ENCODE measurements at regions not wholly inside any gene's neighbourhood (a gene's known extent, or its start where the extent isn't known, plus 50 kb on each side); places are given as distances from the start of the nearest gene placed in this dataset.
A peak's percentile ranks its signal among the peaks of the same experiment; 100 is the strongest.

DNA sequence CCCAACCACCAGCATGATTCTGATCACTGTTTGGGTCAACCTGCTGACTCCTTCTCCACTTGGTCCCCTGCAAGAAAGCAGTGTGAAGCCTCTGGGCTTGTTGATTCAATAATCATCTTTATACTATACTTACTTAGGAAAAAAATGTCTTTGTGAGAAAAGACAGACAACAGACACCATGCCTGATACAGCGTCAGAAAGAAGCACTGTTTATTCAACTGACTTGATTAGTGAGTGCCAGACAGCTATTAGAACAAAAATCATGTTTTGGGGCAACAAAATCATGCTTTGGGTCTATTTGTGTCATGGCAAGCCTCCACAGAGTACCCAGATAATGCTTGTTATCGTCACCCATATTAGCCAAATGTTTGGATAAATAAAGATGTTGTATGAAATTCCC, 58.7 kb upstream of the ATL2 start:
- Mint-ChIP-seq H3K36me3 (ENCODE audit: low read depth, unreplicated experiment) (no peaks in the 10 kb centered on the region), H3K4me3 (ENCODE audit: unreplicated experiment) (no peak overlapping the region), H3K4me1 (ENCODE audit: unreplicated experiment) (peaks cover 3% of the 10 kb centered on the region), H3K9me3 (ENCODE audit: unreplicated experiment) (no peaks in the 10 kb centered on the region), H3K27me3 (ENCODE audit: unreplicated experiment) (peaks cover 5% of the 10 kb centered on the region), H3K27ac (ENCODE audit: unreplicated experiment) (no peak overlapping the region)
- no peak for DNase-seq (ENCODE audit: low spot score)
- TF ChIP-seq, protein P1, sequence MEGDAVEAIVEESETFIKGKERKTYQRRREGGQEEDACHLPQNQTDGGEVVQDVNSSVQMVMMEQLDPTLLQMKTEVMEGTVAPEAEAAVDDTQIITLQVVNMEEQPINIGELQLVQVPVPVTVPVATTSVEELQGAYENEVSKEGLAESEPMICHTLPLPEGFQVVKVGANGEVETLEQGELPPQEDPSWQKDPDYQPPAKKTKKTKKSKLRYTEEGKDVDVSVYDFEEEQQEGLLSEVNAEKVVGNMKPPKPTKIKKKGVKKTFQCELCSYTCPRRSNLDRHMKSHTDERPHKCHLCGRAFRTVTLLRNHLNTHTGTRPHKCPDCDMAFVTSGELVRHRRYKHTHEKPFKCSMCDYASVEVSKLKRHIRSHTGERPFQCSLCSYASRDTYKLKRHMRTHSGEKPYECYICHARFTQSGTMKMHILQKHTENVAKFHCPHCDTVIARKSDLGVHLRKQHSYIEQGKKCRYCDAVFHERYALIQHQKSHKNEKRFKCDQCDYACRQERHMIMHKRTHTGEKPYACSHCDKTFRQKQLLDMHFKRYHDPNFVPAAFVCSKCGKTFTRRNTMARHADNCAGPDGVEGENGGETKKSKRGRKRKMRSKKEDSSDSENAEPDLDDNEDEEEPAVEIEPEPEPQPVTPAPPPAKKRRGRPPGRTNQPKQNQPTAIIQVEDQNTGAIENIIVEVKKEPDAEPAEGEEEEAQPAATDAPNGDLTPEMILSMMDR (IDR thresholded peaks at IDR 0.05; ENCODE audit: unreplicated experiment), result no peak

DNA sequence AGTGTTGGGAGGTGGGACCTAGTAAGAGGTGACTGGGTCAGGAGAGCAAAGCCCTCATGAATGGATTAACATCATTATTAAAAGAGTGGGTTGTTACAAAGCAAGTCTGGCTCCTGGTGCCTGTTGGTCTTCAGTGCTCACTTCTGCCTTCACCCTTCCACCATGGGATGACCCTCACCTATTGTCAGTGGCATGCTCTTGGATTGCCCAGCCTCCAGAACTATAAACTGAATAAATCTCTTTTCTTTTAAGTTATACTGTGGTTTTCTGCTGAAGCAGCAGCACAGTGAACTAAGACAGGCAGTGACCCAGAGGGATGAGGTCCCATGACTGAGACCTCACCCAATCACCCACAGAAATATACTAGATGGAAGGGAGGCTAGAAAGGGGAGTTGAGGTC, 57.5 kb upstream of the ATL2 start:
- H3K4me3 Mint-ChIP-seq (ENCODE audit: unreplicated experiment), result no peak overlapping the region
- H3K36me3 Mint-ChIP-seq (ENCODE audit: low read depth, unreplicated experiment), result no peaks in the 10 kb centered on the region
- H3K27me3 Mint-ChIP-seq (ENCODE audit: unreplicated experiment), result peaks cover 7% of the 10 kb centered on the region
- H3K4me1 Mint-ChIP-seq (ENCODE audit: unreplicated experiment), result peaks cover 11% of the 10 kb centered on the region
- no peaks in the 10 kb centered on the region for H3K9me3 Mint-ChIP-seq (ENCODE audit: unreplicated experiment)
- no peak for DNase-seq (ENCODE audit: low spot score)
- H3K27ac Mint-ChIP-seq (ENCODE audit: unreplicated experiment), result no peak overlapping the region
- TF ChIP-seq, protein P1 (IDR thresholded peaks at IDR 0.05; ENCODE audit: unreplicated experiment), result no peak

- peak overlapping the region; percentile 7 for H3K27ac Mint-ChIP-seq (ENCODE audit: unreplicated experiment)
- peaks cover 18% of the 10 kb centered on the region for H3K4me1 Mint-ChIP-seq (ENCODE audit: unreplicated experiment)
- peaks cover 9% of the 10 kb centered on the region for H3K27me3 Mint-ChIP-seq (ENCODE audit: unreplicated experiment)
- no peak for DNase-seq (ENCODE audit: low spot score)
- no peaks in the 10 kb centered on the region for H3K36me3 Mint-ChIP-seq (ENCODE audit: low read depth, unreplicated experiment)
- TF ChIP-seq, protein P1 (IDR thresholded peaks at IDR 0.05; ENCODE audit: unreplicated experiment), result no peak
- no peak overlapping the region for H3K4me3 Mint-ChIP-seq (ENCODE audit: unreplicated experiment)
- H3K9me3 Mint-ChIP-seq (ENCODE audit: unreplicated experiment), result no peaks in the 10 kb centered on the region
These were observed 56.5 kb upstream of the ATL2 start for GRCh38 chr2:38433607-38433975.

GRCh38 chr2:38432820-38433606, 55.9 kb upstream of the ATL2 start:
- Mint-ChIP-seq H3K27ac (ENCODE audit: unreplicated experiment) (peak overlapping the region; percentile 7), H3K9me3 (ENCODE audit: unreplicated experiment) (no peaks in the 10 kb centered on the region), H3K4me3 (ENCODE audit: unreplicated experiment) (no peak overlapping the region), H3K27me3 (ENCODE audit: unreplicated experiment) (peaks cover 9% of the 10 kb centered on the region), H3K36me3 (ENCODE audit: low read depth, unreplicated experiment) (no peaks in the 10 kb centered on the region), H3K4me1 (ENCODE audit: unreplicated experiment) (peaks cover 20% of the 10 kb centered on the region)
- TF ChIP-seq, protein P1 (IDR thresholded peaks at IDR 0.05; ENCODE audit: unreplicated experiment), result no peak
- no peak for DNase-seq (ENCODE audit: low spot score)

DNA sequence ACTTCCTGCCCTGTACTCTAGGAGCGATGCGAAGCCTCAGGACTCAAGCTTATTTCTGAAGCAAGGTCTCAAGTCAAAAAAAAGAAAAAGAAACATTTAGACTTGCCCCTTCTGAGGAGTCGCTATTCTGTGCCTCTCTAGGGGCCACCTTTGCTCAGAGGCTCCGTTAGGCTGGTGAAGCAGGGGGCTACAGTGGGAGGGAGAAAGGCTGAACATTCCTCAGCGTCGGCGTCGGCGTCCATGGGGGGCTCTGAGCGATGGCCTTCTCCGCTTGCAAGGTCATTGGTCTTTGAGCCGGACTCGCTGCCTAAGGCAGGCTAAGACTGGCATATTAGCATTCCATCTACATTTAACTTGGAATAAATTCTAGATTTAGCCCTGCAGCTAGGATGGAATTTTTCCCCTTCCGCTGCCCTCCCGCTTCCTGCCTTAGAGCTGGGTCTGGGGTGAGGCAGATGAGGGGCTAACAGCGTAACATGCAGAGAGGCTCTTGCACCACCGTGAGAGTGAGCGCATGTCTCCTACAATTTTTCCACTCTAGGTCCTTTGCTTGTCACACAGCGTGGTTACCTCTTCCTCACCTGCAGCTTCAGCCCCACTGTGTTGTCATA, 53.6 kb upstream of the ATL2 start:
- no peaks in the 10 kb centered on the region for H3K9me3 Mint-ChIP-seq (ENCODE audit: unreplicated experiment)
- no peak for DNase-seq (ENCODE audit: low spot score)
- peaks cover 8% of the 10 kb centered on the region for H3K27me3 Mint-ChIP-seq (ENCODE audit: unreplicated experiment)
- TF ChIP-seq, protein P1 (IDR thresholded peaks at IDR 0.05; ENCODE audit: unreplicated experiment), result no peak
- H3K27ac Mint-ChIP-seq (ENCODE audit: unreplicated experiment), result no peak overlapping the region
- no peak overlapping the region for H3K4me3 Mint-ChIP-seq (ENCODE audit: unreplicated experiment)
- no peaks in the 10 kb centered on the region for H3K36me3 Mint-ChIP-seq (ENCODE audit: low read depth, unreplicated experiment)
- peaks cover 22% of the 10 kb centered on the region for H3K4me1 Mint-ChIP-seq (ENCODE audit: unreplicated experiment)

Measured in endothelial cell (in vitro differentiated cells).